ENCODE measurements at regions not wholly inside any gene's neighbourhood (a gene's known extent, or its start where the extent isn't known, plus 50 kb on each side); places are given as distances from the start of the nearest gene placed in this dataset.

- no peaks in the 10 kb centered on the region for H3K27me3 ChIP-seq (ENCODE audit: insufficient read depth, low read length)
- H3K27ac ChIP-seq (ENCODE audit: low read depth, low read length, poor library complexity, severe bottlenecking), result no peak overlapping the region
- no peaks in the 10 kb centered on the region for H3K79me2 ChIP-seq (ENCODE audit: insufficient read depth, low read length)
- no peaks in the 10 kb centered on the region for H3K9me3 ChIP-seq (ENCODE audit: low read length)
- H3K36me3 ChIP-seq (ENCODE audit: insufficient read depth, low read length), result no peaks in the 10 kb centered on the region
- no peaks in the 10 kb centered on the region for H3K4me1 ChIP-seq (ENCODE audit: insufficient read depth, low read length, severe bottlenecking)
- H3K9ac ChIP-seq (ENCODE audit: low read length), result no peak overlapping the region
- H2AFZ ChIP-seq (ENCODE audit: low read length), result no peak overlapping the region
- no peak overlapping the region for H3K4me2 ChIP-seq (ENCODE audit: low read length)
- H4K20me1 ChIP-seq (ENCODE audit: insufficient read depth, low read length), result no peaks in the 10 kb centered on the region
- H3F3A ChIP-seq (ENCODE audit: insufficient read depth, low read length), result no peaks in the 10 kb centered on the region
- TF ChIP-seq, protein P1, sequence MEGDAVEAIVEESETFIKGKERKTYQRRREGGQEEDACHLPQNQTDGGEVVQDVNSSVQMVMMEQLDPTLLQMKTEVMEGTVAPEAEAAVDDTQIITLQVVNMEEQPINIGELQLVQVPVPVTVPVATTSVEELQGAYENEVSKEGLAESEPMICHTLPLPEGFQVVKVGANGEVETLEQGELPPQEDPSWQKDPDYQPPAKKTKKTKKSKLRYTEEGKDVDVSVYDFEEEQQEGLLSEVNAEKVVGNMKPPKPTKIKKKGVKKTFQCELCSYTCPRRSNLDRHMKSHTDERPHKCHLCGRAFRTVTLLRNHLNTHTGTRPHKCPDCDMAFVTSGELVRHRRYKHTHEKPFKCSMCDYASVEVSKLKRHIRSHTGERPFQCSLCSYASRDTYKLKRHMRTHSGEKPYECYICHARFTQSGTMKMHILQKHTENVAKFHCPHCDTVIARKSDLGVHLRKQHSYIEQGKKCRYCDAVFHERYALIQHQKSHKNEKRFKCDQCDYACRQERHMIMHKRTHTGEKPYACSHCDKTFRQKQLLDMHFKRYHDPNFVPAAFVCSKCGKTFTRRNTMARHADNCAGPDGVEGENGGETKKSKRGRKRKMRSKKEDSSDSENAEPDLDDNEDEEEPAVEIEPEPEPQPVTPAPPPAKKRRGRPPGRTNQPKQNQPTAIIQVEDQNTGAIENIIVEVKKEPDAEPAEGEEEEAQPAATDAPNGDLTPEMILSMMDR (IDR thresholded peaks at IDR 0.05; ENCODE audit: low read length), result no peak
- no peak for TF ChIP-seq EZH2 (IDR thresholded peaks at IDR 0.05; ENCODE audit: borderline replicate concordance, low read length)
- H3K9me2 ChIP-seq (ENCODE audit: low read depth, low read length), result no peaks in the 10 kb centered on the region
- no peak overlapping the region for H3K4me3 ChIP-seq (ENCODE audit: low read depth, low read length, poor library complexity, severe bottlenecking)
These were observed 117.1 kb upstream of the DTNA start for GRCh38 chr18:34592961-34593382.

GRCh38 chr18:34594266-34594665 lies 115.8 kb upstream of the DTNA start:
- no peak overlapping the region for H3K9ac ChIP-seq (ENCODE audit: low read length)
- H4K20me1 ChIP-seq (ENCODE audit: insufficient read depth, low read length), result no peaks in the 10 kb centered on the region
- H3K36me3 ChIP-seq (ENCODE audit: insufficient read depth, low read length), result no peaks in the 10 kb centered on the region
- no peak overlapping the region for H2AFZ ChIP-seq (ENCODE audit: low read length)
- H3K27ac ChIP-seq (ENCODE audit: low read depth, low read length, poor library complexity, severe bottlenecking), result no peak overlapping the region
- no peaks in the 10 kb centered on the region for H3K79me2 ChIP-seq (ENCODE audit: insufficient read depth, low read length)
- H3K27me3 ChIP-seq (ENCODE audit: insufficient read depth, low read length), result no peaks in the 10 kb centered on the region
- no peaks in the 10 kb centered on the region for H3K4me1 ChIP-seq (ENCODE audit: insufficient read depth, low read length, severe bottlenecking)
- H3K9me2 ChIP-seq (ENCODE audit: low read depth, low read length), result no peaks in the 10 kb centered on the region
- TF ChIP-seq, protein P1 (IDR thresholded peaks at IDR 0.05; ENCODE audit: low read length), result no peak
- TF ChIP-seq EZH2 (IDR thresholded peaks at IDR 0.05; ENCODE audit: borderline replicate concordance, low read length), result no peak
- no peaks in the 10 kb centered on the region for H3K9me3 ChIP-seq (ENCODE audit: low read length)
- H3K4me2 ChIP-seq (ENCODE audit: low read length), result no peak overlapping the region
- H3K4me3 ChIP-seq (ENCODE audit: low read depth, low read length, poor library complexity, severe bottlenecking), result no peak overlapping the region
- no peaks in the 10 kb centered on the region for H3F3A ChIP-seq (ENCODE audit: insufficient read depth, low read length)

GRCh38 chr18:34595690-34596089 lies 114.4 kb upstream of the DTNA start:
- no peaks in the 10 kb centered on the region for H3K36me3 ChIP-seq (ENCODE audit: insufficient read depth, low read length)
- no peak overlapping the region for H2AFZ ChIP-seq (ENCODE audit: low read length)
- no peak overlapping the region for H3K4me2 ChIP-seq (ENCODE audit: low read length)
- no peaks in the 10 kb centered on the region for H3F3A ChIP-seq (ENCODE audit: insufficient read depth, low read length)
- no peaks in the 10 kb centered on the region for H3K27me3 ChIP-seq (ENCODE audit: insufficient read depth, low read length)
- no peak overlapping the region for H3K4me3 ChIP-seq (ENCODE audit: low read depth, low read length, poor library complexity, severe bottlenecking)
- no peaks in the 10 kb centered on the region for H3K4me1 ChIP-seq (ENCODE audit: insufficient read depth, low read length, severe bottlenecking)
- H3K27ac ChIP-seq (ENCODE audit: low read depth, low read length, poor library complexity, severe bottlenecking), result no peak overlapping the region
- TF ChIP-seq EZH2 (IDR thresholded peaks at IDR 0.05; ENCODE audit: borderline replicate concordance, low read length), result no peak
- TF ChIP-seq, protein P1 (IDR thresholded peaks at IDR 0.05; ENCODE audit: low read length), result peak; percentile 6; the same call in 1 of the 2 replicates
- H3K9me3 ChIP-seq (ENCODE audit: low read length), result no peaks in the 10 kb centered on the region
- H3K9ac ChIP-seq (ENCODE audit: low read length), result no peak overlapping the region
- no peaks in the 10 kb centered on the region for H4K20me1 ChIP-seq (ENCODE audit: insufficient read depth, low read length)
- H3K9me2 ChIP-seq (ENCODE audit: low read depth, low read length), result no peaks in the 10 kb centered on the region
- H3K79me2 ChIP-seq (ENCODE audit: insufficient read depth, low read length), result no peaks in the 10 kb centered on the region
